ENCODE measurements at regions not wholly inside any gene's neighbourhood (a gene's known extent, or its start where the extent isn't known, plus 50 kb on each side); places are given as distances from the start of the nearest gene placed in this dataset.
"Not testable (repeated sequence)": the region's sequence is repeated elsewhere in the genome, so short reads cannot be mapped to it uniquely, and the experiment has no call there.

GRCh38 chr12:33514893-33515292 is 75.3 kb upstream of the SYT10 start:
- no peak for TF ChIP-seq CTCF (conservative IDR thresholded peaks at IDR 0.05)
- TF ChIP-seq EZH2 (IDR thresholded peaks at IDR 0.05; ENCODE audit: low read depth): no peak
- Histone ChIP-seq H2AFZ (no peak overlapping the region), H3K79me2 (ENCODE audit: low read depth) (no peaks in the 10 kb centered on the region), H3K36me3 (ENCODE audit: low read depth) (no peaks in the 10 kb centered on the region), H3K9me3 (ENCODE audit: insufficient read depth, low read depth) (no peaks in the 10 kb centered on the region), H3K27ac (no peak overlapping the region), H3K27me3 (ENCODE audit: insufficient read depth, low read depth) (no peaks in the 10 kb centered on the region), H3K4me3 (no peak overlapping the region), H3K9me2 (ENCODE audit: insufficient read depth) (no peaks in the 10 kb centered on the region), H3F3A (ENCODE audit: insufficient read depth, low read depth) (no peaks in the 10 kb centered on the region), H4K20me1 (ENCODE audit: insufficient read depth) (no peaks in the 10 kb centered on the region), H3K4me2 (no peak overlapping the region), H3K4me1 (replicated peaks; ENCODE audit: insufficient read depth) (peaks cover under 1% of the 10 kb centered on the region; the same call in 1 of the 2 replicates)
- ChIA-PET CTCF (no interaction called here), POLR2A (ENCODE audit: unreplicated experiment) (no interaction called here)
- DNase-seq: no peak
- intact Hi-C loops (cut with micrococcal nuclease; ENCODE audit: unreplicated experiment): no loop called here
- BruUV-seq (replicated peaks): no TSS peak

GRCh38 chr12:33519566-33519965 is 79.9 kb upstream of the SYT10 start:
- H3K4me2 ChIP-seq: no peak overlapping the region
- H3K4me1 ChIP-seq (replicated peaks; ENCODE audit: insufficient read depth): peaks cover 15% of the 10 kb centered on the region
- ChIA-PET POLR2A (ENCODE audit: unreplicated experiment) (no interaction called here), CTCF (no interaction called here)
- H2AFZ ChIP-seq: peak overlapping the region; percentile 76; the same call in 1 of the 2 replicates
- no peaks in the 10 kb centered on the region for H3K9me2 ChIP-seq (ENCODE audit: insufficient read depth)
- no peaks in the 10 kb centered on the region for H3K9me3 ChIP-seq (ENCODE audit: insufficient read depth, low read depth)
- no TSS peak for BruUV-seq (replicated peaks)
- no peaks in the 10 kb centered on the region for H3K27me3 ChIP-seq (ENCODE audit: insufficient read depth, low read depth)
- no peaks in the 10 kb centered on the region for H3F3A ChIP-seq (ENCODE audit: insufficient read depth, low read depth)
- no peak overlapping the region for H3K4me3 ChIP-seq
- TF ChIP-seq CTCF (conservative IDR thresholded peaks at IDR 0.05) (no peak), EZH2 (IDR thresholded peaks at IDR 0.05; ENCODE audit: low read depth) (no peak)
- H4K20me1 ChIP-seq (ENCODE audit: insufficient read depth): no peaks in the 10 kb centered on the region
- no peak overlapping the region for H3K27ac ChIP-seq
- intact Hi-C loops (cut with micrococcal nuclease; ENCODE audit: unreplicated experiment): no loop called here
- no peak for DNase-seq
- no peaks in the 10 kb centered on the region for H3K36me3 ChIP-seq (ENCODE audit: low read depth)
- H3K79me2 ChIP-seq (ENCODE audit: low read depth): no peaks in the 10 kb centered on the region

- Histone ChIP-seq H3K4me3 (peak overlapping the region; percentile 52), H2AFZ (peak overlapping the region; percentile 76), H3K4me2 (peak overlapping the region; percentile 54), H3K4me1 (replicated peaks; ENCODE audit: insufficient read depth) (peaks cover 15% of the 10 kb centered on the region)
- POLR2A ChIA-PET (ENCODE audit: unreplicated experiment): interaction anchor here (0.6 to 0.7 kb wide), 4 partner anchors 67 to 274 kb away, joined by 4 to 22 read pairs (median 7); no protein-coding TSS in a partner anchor
- H3F3A ChIP-seq (ENCODE audit: insufficient read depth, low read depth); H3K79me2 ChIP-seq (ENCODE audit: low read depth); BruUV-seq (replicated peaks); H3K27ac ChIP-seq; H4K20me1 ChIP-seq (ENCODE audit: insufficient read depth); H3K36me3 ChIP-seq (ENCODE audit: low read depth); H3K9me3 ChIP-seq (ENCODE audit: insufficient read depth, low read depth); H3K9me2 ChIP-seq (ENCODE audit: insufficient read depth); H3K27me3 ChIP-seq (ENCODE audit: insufficient read depth, low read depth): not testable (repeated sequence)
- intact Hi-C loops (cut with micrococcal nuclease; ENCODE audit: unreplicated experiment): loop anchor here (5.0 kb wide), 3 partner anchors 67 to 763 kb away; partner anchors contain the start of gene YARS2
- CTCF ChIA-PET: interaction anchor here (0.6 to 0.7 kb wide), 3 partner anchors 228 to 1052 kb away, joined by 7 to 11 read pairs (median 9); no protein-coding TSS in a partner anchor
- DNase-seq: peak; percentile 44 to 78
Measured at GRCh38 chr12:33520505-33521302, 81.1 kb upstream of the SYT10 start.

Measured in PC-9 (cell line).